NB4 (cell line): ENCODE measurements at regions not wholly inside any gene's neighbourhood (a gene's known extent, or its start where the extent isn't known, plus 50 kb on each side); places are given as distances from the start of the nearest gene placed in this dataset.

Experiments
- POLR2A ChIP-seq: IDR thresholded peaks from 2 replicates; pipeline ENCODE4 v1.6.1; 2011; ENCODE audit warnings: mild to moderate bottlenecking; ENCODE audit not compliant: insufficient read length; ENCODE audit errors: extremely low read depth
- TF ChIP-seq, protein P1 (sequence below): IDR thresholded peaks from one replicate; pipeline ENCODE4 v1.5.1; 2012; ENCODE audit warnings: low read depth, low read length
- TF ChIP-seq, protein P2 (sequence below): IDR thresholded peaks from 2 replicates; pipeline ENCODE4 v1.6.1; 2011; ENCODE audit warnings: low read depth, low read length

DNA sequence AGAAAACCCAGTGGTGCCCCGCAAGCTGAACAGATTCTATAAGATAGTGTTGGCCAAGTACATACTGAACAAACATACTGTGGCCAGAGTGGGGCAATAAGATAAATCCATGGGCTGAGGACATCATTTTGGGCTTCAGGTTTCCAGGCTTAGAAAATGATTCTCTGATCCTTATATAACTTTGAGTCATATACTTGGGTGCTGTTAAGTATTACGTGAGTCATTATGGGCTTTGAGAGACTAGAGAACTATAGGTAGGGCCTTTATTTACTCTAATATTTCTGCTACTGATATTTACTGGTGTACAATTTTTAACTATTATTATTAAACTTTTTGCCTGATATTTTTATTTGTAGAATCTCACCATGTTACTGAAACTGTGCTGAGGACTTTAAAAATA lies 586.1 kb downstream of the CENPC start:
- no peak for TF ChIP-seq POLR2A
- TF ChIP-seq, protein P1, sequence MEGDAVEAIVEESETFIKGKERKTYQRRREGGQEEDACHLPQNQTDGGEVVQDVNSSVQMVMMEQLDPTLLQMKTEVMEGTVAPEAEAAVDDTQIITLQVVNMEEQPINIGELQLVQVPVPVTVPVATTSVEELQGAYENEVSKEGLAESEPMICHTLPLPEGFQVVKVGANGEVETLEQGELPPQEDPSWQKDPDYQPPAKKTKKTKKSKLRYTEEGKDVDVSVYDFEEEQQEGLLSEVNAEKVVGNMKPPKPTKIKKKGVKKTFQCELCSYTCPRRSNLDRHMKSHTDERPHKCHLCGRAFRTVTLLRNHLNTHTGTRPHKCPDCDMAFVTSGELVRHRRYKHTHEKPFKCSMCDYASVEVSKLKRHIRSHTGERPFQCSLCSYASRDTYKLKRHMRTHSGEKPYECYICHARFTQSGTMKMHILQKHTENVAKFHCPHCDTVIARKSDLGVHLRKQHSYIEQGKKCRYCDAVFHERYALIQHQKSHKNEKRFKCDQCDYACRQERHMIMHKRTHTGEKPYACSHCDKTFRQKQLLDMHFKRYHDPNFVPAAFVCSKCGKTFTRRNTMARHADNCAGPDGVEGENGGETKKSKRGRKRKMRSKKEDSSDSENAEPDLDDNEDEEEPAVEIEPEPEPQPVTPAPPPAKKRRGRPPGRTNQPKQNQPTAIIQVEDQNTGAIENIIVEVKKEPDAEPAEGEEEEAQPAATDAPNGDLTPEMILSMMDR, result no peak
- TF ChIP-seq, protein P2, sequence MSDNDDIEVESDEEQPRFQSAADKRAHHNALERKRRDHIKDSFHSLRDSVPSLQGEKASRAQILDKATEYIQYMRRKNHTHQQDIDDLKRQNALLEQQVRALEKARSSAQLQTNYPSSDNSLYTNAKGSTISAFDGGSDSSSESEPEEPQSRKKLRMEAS, result no peak
